Osteocyte (in vitro differentiated cells): ENCODE measurements at regions not wholly inside any gene's neighbourhood (a gene's known extent, or its start where the extent isn't known, plus 50 kb on each side); places are given as distances from the start of the nearest gene placed in this dataset.

ENCODE experiments used
- DNase-seq: peaks from one replicate; pipeline ENCODE4 v3.0.0; 2021; ENCODE audit warnings: mixed read lengths; ENCODE audit not compliant: unreplicated experiment; ENCODE audit errors: extremely low spot score
- H3K27ac Mint-ChIP-seq: one replicate; pipeline ENCODE4 v1.8.0; 2021; ENCODE audit warnings: mild to moderate bottlenecking, mixed read lengths; ENCODE audit not compliant: unreplicated experiment
- H3K27me3 Mint-ChIP-seq: one replicate; pipeline ENCODE4 v1.8.0; 2021; ENCODE audit warnings: mixed read lengths; ENCODE audit not compliant: unreplicated experiment
- H3K36me3 Mint-ChIP-seq: one replicate; pipeline ENCODE4 v1.8.0; 2021; ENCODE audit warnings: mixed read lengths; ENCODE audit not compliant: unreplicated experiment
- H3K4me1 Mint-ChIP-seq: one replicate; pipeline ENCODE4 v1.8.0; 2021; ENCODE audit warnings: mixed read lengths; ENCODE audit not compliant: unreplicated experiment
- H3K4me3 Mint-ChIP-seq: one replicate; pipeline ENCODE4 v1.8.0; 2021; ENCODE audit warnings: mild to moderate bottlenecking, moderate library complexity, mixed read lengths; ENCODE audit not compliant: unreplicated experiment
- H3K9me3 Mint-ChIP-seq: one replicate; pipeline ENCODE4 v1.8.0; 2021; ENCODE audit warnings: mixed read lengths; ENCODE audit not compliant: unreplicated experiment
- CTCF ChIP-seq: fragments of 200-600 bp; sonication (generic); IDR thresholded peaks from 2 replicates; pipeline ENCODE4 v1.5.0; 2021; ENCODE audit warnings: antibody characterized with exemption, mild to moderate bottlenecking, moderate library complexity

- TF ChIP-seq CTCF: no peak
- Mint-ChIP-seq H3K4me1 (peaks cover 10% of the 10 kb centered on the region), H3K9me3 (peaks cover 16% of the 10 kb centered on the region), H3K27me3 (no peaks in the 10 kb centered on the region), H3K4me3 (no peak overlapping the region), H3K27ac (no peak overlapping the region), H3K36me3 (no peaks in the 10 kb centered on the region)
- no peak for DNase-seq
These were observed 754.4 kb upstream of the GOLIM4 start for GRCh38 chr3:168850109-168850508.

GRCh38 chr3:168847291-168847883 is 751.7 kb upstream of the GOLIM4 start:
- Mint-ChIP-seq H3K36me3 (no peaks in the 10 kb centered on the region), H3K4me3 (no peak overlapping the region), H3K27me3 (no peaks in the 10 kb centered on the region), H3K9me3 (peaks cover 10% of the 10 kb centered on the region), H3K27ac (no peak overlapping the region), H3K4me1 (peaks cover 10% of the 10 kb centered on the region)
- peak; percentile 85 for TF ChIP-seq CTCF
- DNase-seq: no peak

GRCh38 chr3:168844894-168845482 is 749.3 kb upstream of the GOLIM4 start:
- Mint-ChIP-seq H3K27me3 (no peaks in the 10 kb centered on the region), H3K27ac (no peak overlapping the region), H3K9me3 (no peaks in the 10 kb centered on the region), H3K36me3 (no peaks in the 10 kb centered on the region), H3K4me1 (peaks cover 10% of the 10 kb centered on the region), H3K4me3 (no peak overlapping the region)
- DNase-seq: no peak
- TF ChIP-seq CTCF: no peak

GRCh38 chr3:168844472-168844871 is 748.7 kb upstream of the GOLIM4 start:
- H3K27me3 Mint-ChIP-seq: no peaks in the 10 kb centered on the region
- H3K4me3 Mint-ChIP-seq: no peak overlapping the region
- no peaks in the 10 kb centered on the region for H3K9me3 Mint-ChIP-seq
- H3K4me1 Mint-ChIP-seq: peaks cover 10% of the 10 kb centered on the region
- no peaks in the 10 kb centered on the region for H3K36me3 Mint-ChIP-seq
- no peak overlapping the region for H3K27ac Mint-ChIP-seq
- no peak for TF ChIP-seq CTCF
- DNase-seq: no peak

- Mint-ChIP-seq H3K9me3 (no peaks in the 10 kb centered on the region), H3K4me1 (peaks cover 10% of the 10 kb centered on the region), H3K27me3 (no peaks in the 10 kb centered on the region), H3K27ac (no peak overlapping the region), H3K36me3 (no peaks in the 10 kb centered on the region), H3K4me3 (no peak overlapping the region)
- DNase-seq: no peak
- TF ChIP-seq CTCF: no peak
These were observed 747.8 kb upstream of the GOLIM4 start for GRCh38 chr3:168843481-168843880.
